HepG2 (cell line): ENCODE measurements at regions not wholly inside any gene's neighbourhood (a gene's known extent, or its start where the extent isn't known, plus 50 kb on each side); places are given as distances from the start of the nearest gene placed in this dataset.

Source experiments
- ATAC-seq: fragments of 200-7000 bp; cut with Tn5 transposase; 3 replicates; pipeline ENCODE4 v1.9.1; 2020; ENCODE audit warnings: mild to moderate bottlenecking, moderate library complexity
- BruUV-seq: library from RNA; stranded (reverse); fragments of 400-500 nt; replicated peaks from 2 replicates; lab custom pipeline; 2021; lab: Mats Ljungman, UMichigan
- CTCF ChIA-PET: fragments of 300-600 bp; formaldehyde crosslinking; extraction: SDS; loops from one replicate; lab custom pipeline; 2021; ENCODE audit warnings: low total read pairs, inconsistent platforms, low intra/inter-chr PET ratio; lab: Yijun Ruan, JAX
- POLR2A ChIA-PET: fragments of 350-600 bp; sonication (Branson Sonifier 250); formaldehyde crosslinking; loops from one replicate; lab custom pipeline; 2020; ENCODE audit warnings: antibody characterized with exemption, inconsistent platforms; lab: Yijun Ruan, JAX
- DNase-seq: peaks from one replicate; pipeline ENCODE4 v3.0.0-alpha.2; 2015; ENCODE audit warnings: low spot score
- FAIRE-seq: peaks from 3 replicates; lab custom pipeline; 2011; peaks lifted over from hg19 to GRCh38; lab: Jason Lieb, UNC
- H2AFZ ChIP-seq: one replicate; pipeline ENCODE4 v1.6.1; 2011; ENCODE audit warnings: low read length, inconsistent platforms
- H3K27ac ChIP-seq: fragments of 300-600 bp; 3 replicates; pipeline ENCODE4 v1.8.0; 2011; ENCODE audit warnings: mixed run types, mild to moderate bottlenecking, mixed read lengths, low read length, inconsistent platforms; ENCODE audit not compliant: insufficient read depth; ENCODE audit errors: extremely low read length
- H3K27me3 ChIP-seq, 2 experiments: fragments of 200-600 bp in 1 of 2; 2 replicates in 1 of 2; 3 replicates in 1 of 2; pipeline versions ENCODE4 v1.6.0 to v1.8.0; 2011; ENCODE audit warnings: low read length in 2 of 2, mild to moderate bottlenecking in 2 of 2, moderate library complexity in 2 of 2, inconsistent platforms in 1 of 2; ENCODE audit not compliant: insufficient read depth in 2 of 2, control insufficient read depth in 1 of 2
- H3K36me3 ChIP-seq, 2 experiments: fragments of 200-600 bp in 1 of 2; replicated peaks in 1 of 2; 2 replicates in 1 of 2; 3 replicates in 1 of 2; pipeline versions ENCODE4 v1.5.1 to v1.8.0; 2011; ENCODE audit warnings: low read length in 2 of 2, inconsistent platforms in 1 of 2; ENCODE audit not compliant: insufficient read depth in 2 of 2, control insufficient read depth in 1 of 2
- H3K4me1 ChIP-seq: 2 replicates; pipeline ENCODE4 v1.5.1; 2012; ENCODE audit warnings: low read length, inconsistent platforms; ENCODE audit not compliant: insufficient read depth
- H3K4me2 ChIP-seq: 2 replicates; pipeline ENCODE4 v1.6.0; 2011; ENCODE audit warnings: low read depth, low read length, inconsistent platforms
- H3K4me3 ChIP-seq, 3 experiments: fragments of 200-600 bp in 1 of 3; sonication (generic), shearing (Covaris generic) in 1 of 3; replicated peaks in 1 of 3; 2 replicates each; pipeline ENCODE4 v1.5.1; 2011 to 2016; ENCODE audit warnings: low read length in 3 of 3, inconsistent platforms in 2 of 3, low read depth in 2 of 3, mild to moderate bottlenecking in 2 of 3, control low read depth in 1 of 3, mixed read lengths in 1 of 3; ENCODE audit not compliant: insufficient read depth in 1 of 3
- H3K79me2 ChIP-seq: one replicate; pipeline ENCODE4 v1.6.1; 2011; ENCODE audit warnings: low read length, inconsistent platforms; ENCODE audit not compliant: insufficient read depth
- H3K9ac ChIP-seq: 2 replicates; pipeline ENCODE4 v1.6.0; 2011; ENCODE audit warnings: mild to moderate bottlenecking, low read depth, low read length, inconsistent platforms; ENCODE audit not compliant: insufficient read depth
- H3K9me3 ChIP-seq: 2 replicates; pipeline ENCODE4 v1.5.1; 2012; ENCODE audit warnings: mild to moderate bottlenecking, low read length
- H4K20me1 ChIP-seq: 2 replicates; pipeline ENCODE4 v1.6.0; 2011; ENCODE audit warnings: inconsistent platforms, mild to moderate bottlenecking, low read length, moderate library complexity; ENCODE audit not compliant: insufficient read depth
- ATF1 ChIP-seq: IDR thresholded peaks from 2 replicates; pipeline ENCODE4 v1.6.1; 2016; ENCODE audit warnings: mild to moderate bottlenecking, control low read depth
- E2F5 ChIP-seq: sonication (generic); formaldehyde crosslinking; conservative IDR thresholded peaks from 2 replicates; pipeline ENCODE4 v1.4.0; 2020; ENCODE audit warnings: missing genetic modification reagents
- HCFC1 ChIP-seq: fragments of 150-350 bp; IDR thresholded peaks from 2 replicates; pipeline ENCODE4 v1.6.1; 2014; ENCODE audit warnings: low read depth, low read length
- NFE2L2 ChIP-seq: fragments of 150-350 bp; IDR thresholded peaks from 2 replicates; pipeline ENCODE4 v1.6.1; 2014; ENCODE audit warnings: low read length
- NFRKB ChIP-seq: fragments of 450-650 bp; IDR thresholded peaks from 2 replicates; pipeline ENCODE4 v1.6.1; 2017
- RBM39 ChIP-seq: fragments of 200-400 bp; formaldehyde crosslinking; IDR thresholded peaks from one replicate; pipeline ENCODE4 v1.6.1; 2018; ENCODE audit warnings: antibody characterized with exemption, mild to moderate bottlenecking, low read depth, low read length; ENCODE audit not compliant: poor library complexity, severe bottlenecking
- SMAD3 ChIP-seq: sonication (generic); formaldehyde crosslinking; IDR thresholded peaks from 2 replicates; pipeline ENCODE4 v1.4.0; 2020; ENCODE audit warnings: missing genetic modification reagents
- SRY ChIP-seq: sonication (generic); formaldehyde crosslinking; IDR thresholded peaks from 2 replicates; pipeline ENCODE4 v1.8.0; 2022; ENCODE audit warnings: mild to moderate bottlenecking, missing genetic modification reagents
- THRA ChIP-seq: sonication (generic); formaldehyde crosslinking; IDR thresholded peaks from 2 replicates; pipeline ENCODE4 v1.4.0; 2020; ENCODE audit warnings: missing genetic modification reagents, borderline replicate concordance
- ZHX1 ChIP-seq: sonication (generic); formaldehyde crosslinking; IDR thresholded peaks from 2 replicates; pipeline ENCODE4 v1.8.1; 2022; ENCODE audit warnings: low read depth, mild to moderate bottlenecking, missing genetic modification reagents
- ZNF367 ChIP-seq: sonication (generic); formaldehyde crosslinking; IDR thresholded peaks from 2 replicates; pipeline ENCODE4 v1.4.0; 2020; ENCODE audit warnings: missing genetic modification reagents, borderline replicate concordance
- ZNF446 ChIP-seq: sonication (generic); formaldehyde crosslinking; IDR thresholded peaks from 2 replicates; pipeline ENCODE4 v1.5.0; 2020; ENCODE audit warnings: mild to moderate bottlenecking, missing genetic modification reagents
- ZNF510 ChIP-seq: sonication (generic); formaldehyde crosslinking; IDR thresholded peaks from 2 replicates; pipeline ENCODE4 v1.4.0; 2020; ENCODE audit warnings: low read depth, mild to moderate bottlenecking, missing genetic modification reagents
- WGBS: methylation state at CpG from one replicate; pipeline ENCODE4 v1.1.6; 2017; ENCODE audit warnings: low lambda C conversion rate; 5-methylcytosine and 5-hydroxymethylcytosine counted together
- in situ Hi-C: cut with HindIII; loops from 2 replicates; pipeline ENCODE4 v1.10.0; 2017; ENCODE audit warnings: low pct_unique_long_range_greater_than_20kb; ENCODE audit not compliant: extremely low pct_ligation_motif_present
- intact Hi-C: fragments of 100-400 bp; cut with micrococcal nuclease; formaldehyde crosslinking; loops from one replicate; pipeline ENCODE4 v1.10.0; 2022; ENCODE audit not compliant: unreplicated experiment

GRCh38 chr10:52645187-52645758, 127.3 kb downstream of the MBL2 start:
- ATAC-seq (no peak), FAIRE-seq (no peak), DNase-seq (no peak)
- Histone ChIP-seq H3K36me3 (no peaks in the 10 kb centered on the region), H3K9ac (no peak overlapping the region), H3K79me2 (no peaks in the 10 kb centered on the region), H3K27ac (no peak overlapping the region), H3K4me2 (no peak overlapping the region), H4K20me1 (no peaks in the 10 kb centered on the region), H3K4me1 (peaks cover 26% of the 10 kb centered on the region), H3K27me3 (no peaks in the 10 kb centered on the region), H2AFZ (no peak overlapping the region), H3K4me3 (no peak overlapping the region), H3K9me3 (no peaks in the 10 kb centered on the region)
- intact Hi-C loops (no loop called here), in situ Hi-C loops (loop anchor here (10.0 kb wide), 1 partner anchor 80 kb away; no protein-coding TSS in a partner anchor)
- 81% methylated on average over 4 of the region's 4 CpGs for WGBS
- POLR2A ChIA-PET = no interaction called here
- no TSS peak for BruUV-seq
- CTCF ChIA-PET = interaction anchor here (2.0 to 3.7 kb wide), 2 partner anchors 84 to 134 kb away, joined by 28 to 39 read pairs; no protein-coding TSS in a partner anchor
- no peak for TF ChIP-seq ZHX1 (CRISPR knock-in tag)

- POLR2A ChIA-PET = no interaction called here
Measured at GRCh38 chr10:52649511-52649910, 123.1 kb downstream of the MBL2 start.

More at GRCh38 chr10:52649511-52649910, 123.1 kb downstream of the MBL2 start:
- TF ChIP-seq NFRKB = no peak
- TF ChIP-seq THRA (CRISPR knock-in tag) = no peak
- TF ChIP-seq HCFC1 = no peak
- no peak for TF ChIP-seq E2F5
- no peak for TF ChIP-seq ZNF367 (CRISPR knock-in tag)
- no peak for TF ChIP-seq ZNF510 (CRISPR knock-in tag)
- no peak for TF ChIP-seq ATF1 (CRISPR knock-in tag)
- TF ChIP-seq RBM39 = no peak
- TF ChIP-seq SMAD3 (CRISPR knock-in tag) = no peak
- no peak for TF ChIP-seq SRY (CRISPR knock-in tag)
- TF ChIP-seq ZNF446 = no peak
- no peak for TF ChIP-seq NFE2L2
- Histone ChIP-seq H3K4me1 (0 out of 2 replicates have a peak, but pooled peaks cover 9% of the 10 kb centered on the region), H3K79me2 (no peaks in the 10 kb centered on the region), H3K36me3 (no peaks in the 10 kb centered on the region), H3K27me3 (no peaks in the 10 kb centered on the region), H3K9ac (no peak overlapping the region), H4K20me1 (no peaks in the 10 kb centered on the region), H3K9me3 (no peaks in the 10 kb centered on the region), H2AFZ (no peak overlapping the region), H3K4me3 (no peak overlapping the region), H3K4me2 (no peak overlapping the region), H3K27ac (no peak overlapping the region)
- ATAC-seq (no peak), FAIRE-seq (no peak), DNase-seq (no peak)
- CTCF ChIA-PET = no interaction called here
- intact Hi-C loops (no loop called here), in situ Hi-C loops (loop anchor here (10.0 kb wide), 1 partner anchor 75 kb away; no protein-coding TSS in a partner anchor)
- no TSS peak for BruUV-seq
- 49% methylated on average over 1 of the region's 1 CpG for WGBS
